ENCODE measurements at regions not wholly inside any gene's neighbourhood (a gene's known extent, or its start where the extent isn't known, plus 50 kb on each side); places are given as distances from the start of the nearest gene placed in this dataset.

GRCh38 chr22:48057116-48057835 lies 1294.8 kb downstream of the TBC1D22A start:
- DNase-seq (ENCODE audit: low read depth), result no peak
- TF ChIP-seq, protein P1, sequence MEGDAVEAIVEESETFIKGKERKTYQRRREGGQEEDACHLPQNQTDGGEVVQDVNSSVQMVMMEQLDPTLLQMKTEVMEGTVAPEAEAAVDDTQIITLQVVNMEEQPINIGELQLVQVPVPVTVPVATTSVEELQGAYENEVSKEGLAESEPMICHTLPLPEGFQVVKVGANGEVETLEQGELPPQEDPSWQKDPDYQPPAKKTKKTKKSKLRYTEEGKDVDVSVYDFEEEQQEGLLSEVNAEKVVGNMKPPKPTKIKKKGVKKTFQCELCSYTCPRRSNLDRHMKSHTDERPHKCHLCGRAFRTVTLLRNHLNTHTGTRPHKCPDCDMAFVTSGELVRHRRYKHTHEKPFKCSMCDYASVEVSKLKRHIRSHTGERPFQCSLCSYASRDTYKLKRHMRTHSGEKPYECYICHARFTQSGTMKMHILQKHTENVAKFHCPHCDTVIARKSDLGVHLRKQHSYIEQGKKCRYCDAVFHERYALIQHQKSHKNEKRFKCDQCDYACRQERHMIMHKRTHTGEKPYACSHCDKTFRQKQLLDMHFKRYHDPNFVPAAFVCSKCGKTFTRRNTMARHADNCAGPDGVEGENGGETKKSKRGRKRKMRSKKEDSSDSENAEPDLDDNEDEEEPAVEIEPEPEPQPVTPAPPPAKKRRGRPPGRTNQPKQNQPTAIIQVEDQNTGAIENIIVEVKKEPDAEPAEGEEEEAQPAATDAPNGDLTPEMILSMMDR (IDR thresholded peaks at IDR 0.05; ENCODE audit: low read depth, low read length, missing control alignments), result no peak
- in situ Hi-C loops (cut with HindIII; ENCODE audit: low sequenced_read_pairs), result no loop called here
- no peak overlapping the region for H3K4me3 ChIP-seq (ENCODE audit: low read depth, low read length)

DNA sequence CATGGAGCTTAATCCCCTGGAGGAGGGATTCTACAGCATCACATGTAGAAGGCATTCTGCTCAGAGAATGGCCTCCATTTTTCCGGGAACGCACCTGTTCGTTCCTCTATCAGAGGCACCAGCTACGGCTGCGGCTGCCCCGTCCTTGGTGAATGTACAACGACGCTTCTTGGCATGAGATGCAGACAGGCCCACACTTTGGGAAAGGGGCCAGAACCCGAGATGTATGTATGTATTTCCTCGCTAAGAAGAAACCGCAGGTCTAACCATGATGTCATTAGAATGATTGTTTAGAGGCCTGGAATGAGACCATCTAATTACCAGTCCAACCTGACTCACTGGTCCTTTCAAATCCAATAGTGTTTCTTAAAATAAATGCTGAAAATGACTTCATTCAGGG lies 1293.4 kb downstream of the TBC1D22A start:
- no peak overlapping the region for H3K4me3 ChIP-seq (ENCODE audit: low read depth, low read length)
- TF ChIP-seq, protein P1 (IDR thresholded peaks at IDR 0.05; ENCODE audit: low read depth, low read length, missing control alignments), result no peak
- in situ Hi-C loops (cut with HindIII; ENCODE audit: low sequenced_read_pairs), result no loop called here
- no peak for DNase-seq (ENCODE audit: low read depth)

DNA sequence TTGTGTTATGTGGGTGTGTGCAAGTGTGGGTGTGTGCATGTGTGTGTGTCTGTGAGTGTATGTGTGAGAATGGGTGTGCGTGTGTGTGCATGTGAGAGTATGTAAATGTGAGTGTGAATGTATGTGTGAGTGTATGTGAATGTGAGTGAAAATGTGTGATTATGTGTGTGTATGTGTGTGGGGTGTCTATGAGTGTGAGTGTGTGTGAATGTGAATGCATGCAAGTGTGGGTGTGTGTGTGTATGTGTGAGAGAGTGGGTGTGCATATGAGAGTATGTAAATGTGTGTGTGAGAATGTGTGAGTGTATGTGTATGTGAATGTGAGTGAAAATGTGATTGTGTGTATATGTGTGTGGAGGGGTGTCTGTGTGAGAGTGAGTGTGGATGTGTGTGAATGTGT lies 1292.7 kb downstream of the TBC1D22A start:
- DNase-seq (ENCODE audit: low read depth), result no peak
- H3K4me3 ChIP-seq (ENCODE audit: low read depth, low read length), result no peak overlapping the region
- TF ChIP-seq, protein P1 (IDR thresholded peaks at IDR 0.05; ENCODE audit: low read depth, low read length, missing control alignments), result no peak
- in situ Hi-C loops (cut with HindIII; ENCODE audit: low sequenced_read_pairs), result no loop called here

DNA sequence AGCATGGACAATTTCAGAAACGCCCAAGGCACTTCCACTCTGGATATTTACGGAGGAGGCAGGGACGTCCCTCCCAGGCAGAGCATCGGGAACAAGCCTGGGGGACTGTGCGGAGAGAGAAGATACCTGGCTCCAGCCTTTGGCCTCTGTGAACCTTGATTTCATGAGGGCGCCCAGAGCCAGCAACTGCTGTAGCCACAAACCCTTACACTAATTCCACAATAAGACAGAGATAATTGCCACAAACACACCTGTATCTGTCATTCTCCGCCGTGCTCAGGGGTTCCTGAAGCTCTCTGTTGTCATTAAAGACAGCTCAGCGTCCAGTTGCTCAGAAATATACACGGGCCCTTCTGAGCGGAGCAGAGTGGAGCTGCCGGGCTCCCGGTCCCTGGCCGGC lies 1292.1 kb downstream of the TBC1D22A start:
- H3K4me3 ChIP-seq (ENCODE audit: low read depth, low read length), result no peak overlapping the region
- in situ Hi-C loops (cut with HindIII; ENCODE audit: low sequenced_read_pairs), result no loop called here
- TF ChIP-seq, protein P1 (IDR thresholded peaks at IDR 0.05; ENCODE audit: low read depth, low read length, missing control alignments), result no peak
- DNase-seq (ENCODE audit: low read depth), result no peak

DNA sequence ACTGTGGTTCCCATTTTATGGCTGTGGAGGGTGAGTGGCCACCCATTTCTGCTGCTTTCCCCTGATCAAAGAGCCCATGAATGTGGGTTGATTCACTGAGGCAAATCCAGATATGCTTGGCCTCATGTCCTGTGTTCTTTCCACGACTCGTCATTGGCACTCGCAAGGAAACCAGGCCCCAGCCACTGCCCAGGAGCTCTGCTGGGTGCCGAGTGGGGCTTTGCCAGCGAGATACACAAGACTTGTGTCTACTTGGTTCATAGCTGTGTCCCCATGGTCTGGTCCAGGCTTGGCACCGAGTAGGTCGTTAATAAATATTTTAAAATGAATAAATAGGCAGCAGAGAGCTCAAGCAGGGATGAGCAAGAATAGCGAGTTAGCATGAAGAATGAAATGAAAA lies 1291.5 kb downstream of the TBC1D22A start:
- in situ Hi-C loops (cut with HindIII; ENCODE audit: low sequenced_read_pairs), result no loop called here
- TF ChIP-seq, protein P1 (IDR thresholded peaks at IDR 0.05; ENCODE audit: low read depth, low read length, missing control alignments), result no peak
- no peak for DNase-seq (ENCODE audit: low read depth)
- H3K4me3 ChIP-seq (ENCODE audit: low read depth, low read length), result no peak overlapping the region

- TF ChIP-seq, protein P1 (IDR thresholded peaks at IDR 0.05; ENCODE audit: low read depth, low read length, missing control alignments), result no peak
- H3K4me3 ChIP-seq (ENCODE audit: low read depth, low read length), result no peak overlapping the region
- no peak for DNase-seq (ENCODE audit: low read depth)
- in situ Hi-C loops (cut with HindIII; ENCODE audit: low sequenced_read_pairs), result no loop called here
Observed at GRCh38 chr22:48053486-48053885, 1291.0 kb downstream of the TBC1D22A start.
